Omental fat pad (tissue), 3 donors: ENCODE measurements at regions not wholly inside any gene's neighbourhood (a gene's known extent, or its start where the extent isn't known, plus 50 kb on each side); places are given as distances from the start of the nearest gene placed in this dataset.

Source experiments
- ATAC-seq: fragments of 150-250 bp; one replicate; pipeline ENCODE4 v1.9.1; 2016; ENCODE audit warnings: mild to moderate bottlenecking, moderate library complexity; ENCODE audit not compliant: low FRiP score
- DNase-seq: peaks from one replicate; pipeline ENCODE4 v3.0.0-alpha.2; 2019; ENCODE audit warnings: low spot score
- TF ChIP-seq, protein P1 (sequence below), 3 donors: fragments of 450-650 bp; IDR thresholded peaks; one replicate each; pipeline ENCODE4 v1.5.1; 2016 to 2017; ENCODE audit warnings: antibody characterized with exemption in 3 of 3, mild to moderate bottlenecking in 3 of 3, moderate library complexity in 2 of 3

DNA sequence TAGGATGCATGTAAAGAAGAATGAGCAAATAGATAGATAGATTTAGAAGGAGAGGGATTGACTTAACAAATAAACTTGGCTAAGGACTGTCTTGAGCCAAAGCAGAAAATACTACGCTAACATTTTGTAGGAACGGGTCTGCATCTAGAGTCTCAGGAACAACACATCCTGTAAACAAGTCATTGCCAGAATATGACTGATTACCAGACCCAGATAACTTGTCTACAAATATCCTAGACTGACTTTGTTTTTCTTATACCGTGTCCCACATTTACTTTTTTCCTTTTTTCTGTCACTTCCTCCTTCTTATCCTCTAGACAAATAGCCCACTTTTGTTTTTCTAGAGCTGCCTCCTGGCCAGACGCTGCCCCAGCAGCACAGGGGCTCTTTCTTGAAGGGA lies 393.6 kb downstream of the PDGFC start:
- no peak for ATAC-seq
- TF ChIP-seq, protein P1, sequence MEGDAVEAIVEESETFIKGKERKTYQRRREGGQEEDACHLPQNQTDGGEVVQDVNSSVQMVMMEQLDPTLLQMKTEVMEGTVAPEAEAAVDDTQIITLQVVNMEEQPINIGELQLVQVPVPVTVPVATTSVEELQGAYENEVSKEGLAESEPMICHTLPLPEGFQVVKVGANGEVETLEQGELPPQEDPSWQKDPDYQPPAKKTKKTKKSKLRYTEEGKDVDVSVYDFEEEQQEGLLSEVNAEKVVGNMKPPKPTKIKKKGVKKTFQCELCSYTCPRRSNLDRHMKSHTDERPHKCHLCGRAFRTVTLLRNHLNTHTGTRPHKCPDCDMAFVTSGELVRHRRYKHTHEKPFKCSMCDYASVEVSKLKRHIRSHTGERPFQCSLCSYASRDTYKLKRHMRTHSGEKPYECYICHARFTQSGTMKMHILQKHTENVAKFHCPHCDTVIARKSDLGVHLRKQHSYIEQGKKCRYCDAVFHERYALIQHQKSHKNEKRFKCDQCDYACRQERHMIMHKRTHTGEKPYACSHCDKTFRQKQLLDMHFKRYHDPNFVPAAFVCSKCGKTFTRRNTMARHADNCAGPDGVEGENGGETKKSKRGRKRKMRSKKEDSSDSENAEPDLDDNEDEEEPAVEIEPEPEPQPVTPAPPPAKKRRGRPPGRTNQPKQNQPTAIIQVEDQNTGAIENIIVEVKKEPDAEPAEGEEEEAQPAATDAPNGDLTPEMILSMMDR (IDR thresholded peaks at IDR 0.05): no peak
- DNase-seq: no peak

DNA sequence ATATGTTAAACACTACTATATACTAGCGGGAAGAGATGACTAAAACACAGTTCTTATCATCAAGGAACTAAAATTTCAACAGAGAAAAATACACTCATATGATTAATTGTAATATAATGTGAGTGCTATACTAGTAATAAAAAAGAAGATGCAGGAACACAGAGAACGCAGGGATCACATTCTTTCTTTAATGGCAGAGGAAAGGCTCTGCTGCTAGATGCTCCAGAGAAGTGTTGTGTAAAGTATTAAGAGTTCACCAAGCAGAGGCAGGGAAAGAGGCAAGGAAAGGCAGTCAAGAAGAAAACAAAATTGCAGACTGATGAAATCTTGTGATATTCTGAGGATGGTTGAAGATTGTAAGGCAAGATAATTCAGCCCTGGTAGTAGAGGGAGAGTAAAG lies 394.7 kb downstream of the PDGFC start:
- TF ChIP-seq, protein P1 (IDR thresholded peaks at IDR 0.05): no peak
- DNase-seq (no peak), ATAC-seq (no peak)

DNA sequence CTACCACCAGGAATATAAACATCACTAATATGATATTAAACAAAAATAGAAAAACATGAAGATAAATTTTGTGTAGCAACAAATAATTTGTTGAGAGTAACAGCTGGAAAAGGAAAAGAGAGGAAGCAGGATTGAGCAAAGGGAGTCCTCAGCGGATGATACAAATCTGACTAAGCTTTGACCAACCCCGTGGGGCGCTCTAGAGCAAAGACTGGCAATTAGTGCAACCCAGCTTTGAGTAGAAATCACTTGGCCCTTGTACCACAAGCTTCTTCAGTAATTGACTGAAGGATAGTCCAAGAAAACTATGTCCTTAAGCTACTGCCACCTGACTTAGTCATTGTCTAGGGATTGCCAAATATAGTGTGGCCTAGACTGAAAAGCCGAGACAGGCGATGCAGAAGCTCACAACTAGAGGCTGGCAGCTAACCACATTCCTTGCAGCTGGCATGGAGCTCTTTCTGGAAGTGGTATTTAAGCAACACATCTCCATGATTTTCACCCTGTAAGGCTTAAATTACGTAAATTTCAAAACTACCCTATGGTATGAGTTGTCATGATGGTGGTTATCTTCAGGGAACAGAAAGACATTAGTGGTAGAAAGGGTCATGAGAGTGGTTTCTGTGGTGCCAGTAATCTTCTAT lies 396.0 kb downstream of the PDGFC start:
- TF ChIP-seq, protein P1 (IDR thresholded peaks at IDR 0.05): no peak
- ATAC-seq: no peak
- no peak for DNase-seq

- TF ChIP-seq, protein P1 (IDR thresholded peaks at IDR 0.05): no peak
- ATAC-seq: no peak
- no peak for DNase-seq
Observed at GRCh38 chr4:156571146-156571545, 400.5 kb downstream of the PDGFC start.

- DNase-seq (no peak), ATAC-seq (no peak)
- TF ChIP-seq, protein P1 (IDR thresholded peaks at IDR 0.05): no peak
Observed at GRCh38 chr4:156569535-156569934, 402.1 kb downstream of the PDGFC start.

DNA sequence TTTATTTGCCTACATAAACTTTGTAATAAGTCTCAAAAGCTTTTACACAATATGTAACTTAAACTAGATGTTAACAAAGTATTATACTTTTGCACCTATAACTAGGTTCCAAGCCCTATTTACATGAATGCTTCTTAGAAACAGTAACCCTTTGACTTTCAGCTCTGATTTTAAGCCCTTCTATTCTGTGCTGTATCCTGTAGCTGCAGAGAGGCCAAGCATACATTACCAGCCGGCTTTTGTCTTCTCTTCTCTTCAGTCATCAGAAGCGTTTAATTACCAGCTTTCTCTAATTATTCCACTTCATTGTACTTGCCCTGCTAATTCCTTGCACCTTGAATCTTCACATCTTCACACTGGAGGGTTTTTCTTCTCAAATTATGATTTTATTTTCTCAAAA lies 403.1 kb downstream of the PDGFC start:
- ATAC-seq (no peak), DNase-seq (no peak)
- TF ChIP-seq, protein P1 (IDR thresholded peaks at IDR 0.05): no peak

- TF ChIP-seq, protein P1 (IDR thresholded peaks at IDR 0.05): no peak
- DNase-seq (no peak), ATAC-seq (no peak)
Observed at GRCh38 chr4:156568041-156568440, 403.6 kb downstream of the PDGFC start.
